NK-92 treated with Interleukin-12 subunit alpha and Interleukin-12 subunit beta, amount 100 ng/mL, for 24 hours (cell line): ENCODE measurements at regions not wholly inside any gene's neighbourhood (a gene's known extent, or its start where the extent isn't known, plus 50 kb on each side); places are given as distances from the start of the nearest gene placed in this dataset.

ENCODE experiments used
- DNase-seq: peaks from one replicate; lab custom pipeline; 2025; lab: John Stamatoyannopoulos, UW

- DNase-seq: no peak
These were observed 240.5 kb upstream of the SNX7 start for GRCh38 chr1:98421085-98421435.

GRCh38 chr1:98420376-98421084 is 241.0 kb upstream of the SNX7 start:
- DNase-seq: no peak

GRCh38 chr1:98417820-98418219 is 243.7 kb upstream of the SNX7 start:
- no peak for DNase-seq

GRCh38 chr1:98410082-98410481 is 251.4 kb upstream of the SNX7 start:
- DNase-seq: no peak

GRCh38 chr1:98406352-98407088 is 255.0 kb upstream of the SNX7 start:
- no peak for DNase-seq

GRCh38 chr1:98405581-98406074 is 255.9 kb upstream of the SNX7 start:
- no peak for DNase-seq

GRCh38 chr1:98404866-98405265 is 256.7 kb upstream of the SNX7 start:
- no peak for DNase-seq

GRCh38 chr1:98403963-98404480 is 257.5 kb upstream of the SNX7 start:
- DNase-seq: no peak

- no peak for DNase-seq
These were observed 258.7 kb upstream of the SNX7 start for GRCh38 chr1:98402860-98403259.

- DNase-seq: no peak
These were observed 261.1 kb upstream of the SNX7 start for GRCh38 chr1:98400446-98400845.

GRCh38 chr1:98399218-98399617 is 262.3 kb upstream of the SNX7 start:
- no peak for DNase-seq

GRCh38 chr1:98398649-98399048 is 262.9 kb upstream of the SNX7 start:
- no peak for DNase-seq

GRCh38 chr1:98398092-98398491 is 263.4 kb upstream of the SNX7 start:
- DNase-seq: no peak

GRCh38 chr1:98393719-98394118 is 267.8 kb upstream of the SNX7 start:
- no peak for DNase-seq

GRCh38 chr1:98391175-98391574 is 270.3 kb upstream of the SNX7 start:
- no peak for DNase-seq

GRCh38 chr1:98389809-98390208 is 271.7 kb upstream of the SNX7 start:
- DNase-seq: no peak

- peak; percentile 25 for DNase-seq
These were observed 273.1 kb upstream of the SNX7 start for GRCh38 chr1:98388441-98388840.

GRCh38 chr1:98387701-98388100 is 273.8 kb upstream of the SNX7 start:
- DNase-seq: no peak

GRCh38 chr1:98386675-98387440 is 274.7 kb upstream of the SNX7 start:
- no peak for DNase-seq

GRCh38 chr1:98385652-98386051 is 275.9 kb upstream of the SNX7 start:
- no peak for DNase-seq

- DNase-seq: no peak
These were observed 276.9 kb upstream of the SNX7 start for GRCh38 chr1:98384461-98385141.
